HPDE6-E6E7 (cell line): ENCODE measurements at regions not wholly inside any gene's neighbourhood (a gene's known extent, or its start where the extent isn't known, plus 50 kb on each side); places are given as distances from the start of the nearest gene placed in this dataset.
"Not testable (repeated sequence)": the region's sequence is repeated elsewhere in the genome, so short reads cannot be mapped to it uniquely, and the experiment has no call there.

Experiments
- DNase-seq: peaks from one replicate; pipeline ENCODE4 v3.0.0; 2011; ENCODE audit warnings: missing footprints; ENCODE audit errors: extremely low spot score

DNA sequence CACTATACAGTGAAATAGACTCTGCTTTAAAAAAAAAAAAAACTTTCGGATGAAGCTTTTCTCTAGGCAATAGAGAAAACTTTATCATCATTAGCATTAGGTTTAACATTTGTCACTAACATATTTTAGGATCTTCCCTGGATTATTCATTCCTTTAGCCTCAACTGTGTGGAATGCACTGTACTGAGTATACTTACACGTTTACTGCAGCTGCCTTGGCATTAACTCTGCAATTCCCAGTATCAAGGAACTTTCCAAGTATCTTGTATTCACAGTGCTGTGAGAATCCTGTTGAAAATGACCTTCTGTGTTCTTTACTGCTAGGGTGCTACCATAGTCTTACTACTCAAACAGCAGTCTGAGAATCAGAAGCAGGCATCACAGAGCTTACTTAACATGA, 328.2 kb upstream of the COL3A1 start:
- no peak for DNase-seq

DNA sequence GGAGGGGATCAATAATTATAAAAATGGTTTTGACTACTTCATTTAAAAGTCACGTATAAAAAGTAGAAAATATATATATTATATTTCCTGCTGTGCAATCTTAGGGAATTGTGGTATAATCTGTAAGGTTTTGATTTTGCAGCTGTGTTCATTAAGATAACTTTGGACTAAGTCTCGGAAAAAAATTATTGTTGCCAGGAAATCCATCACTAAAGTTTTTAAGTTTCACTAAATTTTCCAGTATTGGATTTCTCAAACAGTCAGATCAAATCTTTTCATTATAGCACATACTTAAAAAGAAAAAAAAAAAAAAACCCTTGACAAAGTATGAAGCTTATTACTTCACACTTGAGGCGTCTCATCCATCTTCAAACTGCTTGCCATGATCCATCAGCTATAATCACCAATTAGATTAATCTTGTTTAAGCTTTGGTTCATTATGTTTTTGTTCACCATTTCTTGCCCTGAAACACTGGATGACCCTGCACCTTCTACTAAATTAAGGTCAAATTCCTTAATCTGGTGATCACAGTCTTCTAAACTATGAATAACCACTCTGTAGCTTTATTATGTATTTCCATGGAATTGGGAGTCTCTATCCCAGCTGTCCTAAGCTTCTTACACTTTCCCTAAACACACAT, 326.6 kb upstream of the COL3A1 start:
- no peak for DNase-seq

DNA sequence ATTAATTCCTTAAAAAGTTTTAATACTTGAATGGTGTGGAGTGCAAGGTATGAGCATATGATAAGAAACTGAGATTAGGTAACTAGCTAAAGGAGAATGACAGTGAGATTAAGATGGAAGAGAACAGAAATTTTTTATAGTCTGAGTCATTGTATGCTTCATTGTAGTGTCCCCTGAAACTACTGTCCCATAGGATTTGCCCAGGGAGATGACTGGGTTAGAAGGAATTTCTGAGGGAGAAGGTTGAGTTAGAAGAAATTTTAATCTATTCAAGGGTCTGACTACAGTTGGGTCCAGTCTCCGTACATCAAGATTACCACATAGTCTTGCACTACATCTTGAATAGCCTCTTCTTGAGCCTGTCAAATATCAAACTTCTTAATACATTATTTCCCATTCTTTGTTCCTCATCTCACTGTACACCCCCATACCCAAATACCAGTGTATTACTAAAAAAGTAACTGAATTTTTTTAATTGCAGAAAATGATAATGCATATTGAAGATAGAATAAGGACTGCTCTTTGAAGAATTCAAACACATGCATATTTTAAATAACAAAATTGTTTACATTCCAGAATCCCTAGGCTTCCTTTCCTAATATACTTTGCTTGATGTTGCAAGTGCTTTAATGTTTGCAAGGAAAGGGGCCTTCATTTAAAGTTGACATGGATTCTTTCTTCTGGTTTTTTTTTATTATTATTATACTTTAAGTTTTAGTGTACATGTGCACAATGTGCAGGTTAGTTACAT, 314.3 kb upstream of the COL3A1 start:
- no peak for DNase-seq

DNA sequence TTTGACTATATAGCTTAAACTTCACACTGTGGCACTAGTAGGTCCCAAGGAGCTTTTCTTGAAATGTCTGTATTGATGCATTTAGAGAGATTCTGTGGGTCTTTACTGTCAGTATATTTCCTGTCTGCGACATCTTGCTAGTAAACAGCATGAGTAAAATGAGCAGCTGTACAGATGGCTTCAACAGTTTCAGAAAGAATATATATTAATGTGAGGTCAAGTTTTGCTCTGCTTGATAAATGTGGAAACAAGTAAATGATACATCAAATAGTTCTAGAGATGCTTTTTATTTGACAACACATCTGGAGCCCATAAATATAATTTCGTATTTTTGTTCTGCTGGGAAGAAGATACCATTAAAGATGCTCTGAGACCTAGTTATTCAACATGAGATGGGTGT, 310.9 kb upstream of the COL3A1 start:
- no peak for DNase-seq

DNA sequence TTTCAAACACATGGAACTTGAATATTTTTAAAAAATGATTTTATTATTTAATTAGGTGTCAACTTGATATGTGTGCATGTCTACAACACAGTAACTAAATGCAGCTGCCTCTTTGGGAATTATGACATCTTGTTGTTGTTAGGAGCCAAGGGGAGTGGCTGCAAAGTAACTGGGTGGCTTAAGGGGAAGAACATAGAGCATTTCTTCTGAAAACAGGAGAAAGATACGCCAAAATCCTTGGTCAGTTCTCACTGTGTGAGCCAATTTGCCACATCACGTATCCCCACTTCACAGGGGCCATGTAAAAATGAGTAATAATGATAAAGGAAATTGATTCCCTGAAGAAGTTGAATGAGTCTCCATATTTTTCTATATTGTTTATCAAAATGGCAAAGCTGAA, 309.8 kb upstream of the COL3A1 start:
- DNase-seq = no peak

DNA sequence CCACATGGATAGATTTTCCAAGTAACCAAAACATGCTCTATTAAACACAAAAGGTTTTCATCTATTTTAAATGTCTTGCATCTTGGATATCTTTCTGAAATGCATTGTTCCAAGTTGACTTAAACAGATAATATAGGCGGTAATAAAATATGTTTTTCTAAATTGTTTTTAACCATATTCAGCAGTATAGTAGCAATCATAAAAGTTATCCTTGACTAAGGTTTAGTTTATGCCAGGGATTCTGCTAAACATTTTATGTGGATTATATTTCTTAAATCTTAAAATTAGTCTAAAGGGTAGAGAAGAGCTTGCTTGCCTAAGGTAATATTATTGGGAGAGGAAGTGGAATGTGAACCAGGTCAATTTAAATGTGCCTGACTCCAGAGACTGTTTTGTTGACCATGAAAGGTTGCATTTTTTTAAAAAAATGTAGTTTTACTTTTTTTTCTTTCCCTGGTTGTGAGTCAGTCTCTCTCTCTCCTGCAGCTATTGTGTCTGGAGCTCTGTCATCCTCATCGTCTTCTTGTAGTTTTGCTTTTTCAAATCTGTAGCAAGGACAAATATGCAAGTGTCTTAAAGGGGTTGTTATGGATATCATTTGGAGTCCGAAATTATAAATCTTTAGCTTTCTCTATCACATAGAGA, 309.1 kb upstream of the COL3A1 start:
- no peak for DNase-seq

DNA sequence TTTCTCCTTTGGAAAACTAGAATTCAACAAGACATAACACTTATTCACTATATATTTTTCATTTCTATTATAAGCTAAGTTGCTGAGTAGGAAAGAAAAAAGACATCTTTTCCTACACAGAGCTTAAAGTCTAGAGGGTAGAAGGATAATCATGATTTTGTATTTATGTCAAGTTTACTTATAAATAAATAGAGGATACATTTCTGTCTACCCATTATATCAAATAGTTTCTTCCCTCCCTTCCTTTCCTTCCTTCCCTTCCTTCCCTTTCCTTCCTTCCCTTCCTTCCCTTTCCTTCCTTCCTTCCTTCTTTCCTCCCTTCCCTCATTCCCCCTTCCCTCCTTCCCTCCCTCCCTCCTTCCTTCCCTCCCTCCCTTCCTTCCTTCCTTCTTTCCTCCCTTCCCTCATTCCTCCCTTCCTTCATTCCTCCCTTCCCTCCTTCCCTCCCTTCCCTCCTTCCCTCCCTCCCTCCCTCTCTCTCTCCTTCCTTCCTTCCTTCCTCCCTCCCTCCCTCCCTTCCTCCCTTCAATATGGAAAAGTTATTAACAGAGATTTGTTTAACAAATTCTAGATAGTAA, 308.4 kb upstream of the COL3A1 start:
- no peak for DNase-seq

DNA sequence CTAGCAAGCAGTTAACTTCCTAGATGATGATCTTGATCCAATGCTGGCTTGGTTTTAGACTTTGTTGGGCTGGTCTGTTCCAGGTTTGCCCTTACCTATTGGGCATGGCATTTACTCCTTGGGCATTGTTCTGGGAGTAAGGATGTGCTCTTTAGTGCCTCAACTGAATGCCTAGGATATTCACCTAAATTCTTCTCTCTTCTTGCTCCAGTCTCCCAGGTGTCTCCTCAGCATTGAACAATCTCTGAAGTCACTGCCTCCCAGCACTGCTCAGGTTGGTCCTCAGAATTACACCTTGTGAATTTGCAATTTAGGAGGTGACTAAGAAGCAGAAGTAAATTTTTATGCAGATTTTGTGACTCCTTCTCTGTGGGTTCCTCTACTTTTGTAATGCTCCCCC, 307.7 kb upstream of the COL3A1 start:
- no peak for DNase-seq

DNA sequence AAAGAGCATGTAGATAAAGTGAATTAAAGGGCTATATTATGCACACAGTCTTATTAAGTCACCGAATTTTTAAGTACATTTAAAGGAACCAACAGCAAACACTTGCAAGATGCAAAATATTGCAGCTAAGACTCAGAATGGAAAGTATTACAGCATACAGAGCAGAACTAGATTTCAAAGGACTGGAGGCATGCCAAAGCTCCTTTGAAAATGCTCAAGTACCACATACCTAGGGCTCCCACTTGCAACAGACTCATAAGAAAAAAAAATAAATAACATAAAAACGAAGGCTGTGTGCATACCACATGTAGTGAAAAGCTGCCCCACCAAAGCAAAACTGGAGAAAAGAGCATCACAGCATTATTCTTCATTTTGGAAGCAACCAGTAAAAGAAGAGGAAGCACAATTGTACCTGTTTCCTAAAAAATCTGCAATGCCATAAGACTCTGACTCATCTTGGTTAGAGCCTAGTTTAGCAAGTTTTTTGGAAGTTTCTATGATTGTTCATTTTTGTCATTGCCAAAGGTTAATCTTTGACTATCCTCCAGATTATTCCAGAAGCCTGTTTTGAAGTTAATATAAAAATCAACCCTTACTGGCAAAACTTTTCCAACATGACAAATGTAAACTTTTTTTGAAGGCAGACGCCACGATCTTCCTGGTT, 306.0 kb upstream of the COL3A1 start:
- no peak for DNase-seq

DNA sequence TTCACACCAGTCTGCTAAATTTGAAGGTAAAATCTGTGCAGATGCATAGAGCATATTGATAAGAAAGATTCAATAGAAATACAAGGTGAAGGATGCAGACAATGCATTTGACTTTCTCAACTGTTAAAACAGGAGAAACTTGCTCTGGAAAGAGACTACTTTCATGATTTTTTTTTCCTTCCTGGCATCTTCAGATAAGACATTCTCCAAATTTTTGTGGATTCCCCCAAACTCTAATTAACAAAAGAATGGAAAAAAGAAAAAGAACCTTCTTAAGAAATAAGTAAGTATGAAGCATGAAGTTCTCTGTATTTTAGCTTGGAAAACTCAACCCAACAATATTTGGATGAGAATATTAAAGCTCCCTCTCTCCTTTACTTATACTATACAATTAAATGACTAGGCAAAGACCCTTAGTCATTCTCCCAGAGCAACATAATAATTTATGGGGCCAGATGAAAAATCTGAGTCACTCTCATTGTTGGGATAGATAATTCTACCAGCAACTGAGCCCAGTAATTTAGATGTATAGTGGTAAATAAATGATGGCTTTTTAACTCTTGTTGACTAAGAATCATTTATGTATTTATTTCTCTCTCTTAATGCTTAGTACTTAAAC, 298.7 kb upstream of the COL3A1 start:
- DNase-seq = no peak

DNA sequence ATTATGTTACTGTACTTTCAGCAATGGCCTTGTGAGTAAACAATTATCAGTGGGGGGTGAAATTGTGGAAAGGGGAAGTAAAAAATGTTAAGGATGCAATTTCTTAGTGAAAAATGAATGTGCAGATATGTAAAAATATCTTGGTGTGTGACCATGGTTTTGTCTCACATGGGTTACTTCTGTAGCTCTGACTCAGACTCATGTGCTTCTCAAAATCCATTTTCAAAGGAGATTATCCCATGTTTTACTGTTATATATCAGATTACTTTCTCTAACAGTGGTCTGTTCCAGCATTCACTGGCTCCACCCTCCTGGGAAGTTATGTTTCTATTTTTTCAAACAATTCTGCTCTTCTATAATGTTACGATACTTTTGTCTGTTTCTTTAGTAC, 298.2 kb upstream of the COL3A1 start:
- no peak for DNase-seq

DNA sequence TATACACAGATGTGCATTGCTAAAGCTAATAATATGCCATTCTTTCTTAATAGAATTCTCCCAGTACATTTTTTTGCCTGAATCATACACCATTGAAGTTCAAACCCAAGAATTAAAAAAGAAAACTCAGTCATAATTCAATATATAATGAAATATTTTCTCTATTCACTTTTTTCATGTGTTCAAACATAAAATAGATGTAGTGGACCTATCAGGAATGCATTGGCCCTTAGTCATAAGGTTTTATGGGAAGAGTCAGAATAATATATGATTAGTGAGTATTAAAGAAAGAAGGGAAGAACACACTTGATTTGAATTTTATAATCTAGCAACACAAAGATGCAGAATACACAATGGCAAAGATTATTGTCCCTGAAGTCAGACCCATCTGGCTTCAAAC, 297.0 kb upstream of the COL3A1 start:
- no peak for DNase-seq

DNA sequence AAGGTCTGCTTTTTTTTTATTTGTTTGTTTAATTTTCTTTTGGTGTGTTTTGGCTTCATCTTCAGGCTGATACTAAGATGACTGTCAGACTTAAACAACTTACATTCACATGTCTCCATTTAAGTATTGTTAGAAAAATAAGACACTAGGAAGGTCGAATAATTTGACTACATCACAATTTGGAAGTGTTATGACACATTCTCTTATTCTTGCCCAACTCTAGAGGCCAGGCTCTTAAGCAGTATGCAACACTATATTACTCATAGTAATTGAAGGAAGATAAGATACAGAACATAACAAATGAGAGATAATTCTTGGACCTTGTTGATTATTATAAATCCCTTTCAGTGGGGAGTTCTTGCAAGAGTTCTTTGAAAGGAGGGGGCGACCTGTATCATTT, 295.3 kb upstream of the COL3A1 start:
- DNase-seq = no peak

DNA sequence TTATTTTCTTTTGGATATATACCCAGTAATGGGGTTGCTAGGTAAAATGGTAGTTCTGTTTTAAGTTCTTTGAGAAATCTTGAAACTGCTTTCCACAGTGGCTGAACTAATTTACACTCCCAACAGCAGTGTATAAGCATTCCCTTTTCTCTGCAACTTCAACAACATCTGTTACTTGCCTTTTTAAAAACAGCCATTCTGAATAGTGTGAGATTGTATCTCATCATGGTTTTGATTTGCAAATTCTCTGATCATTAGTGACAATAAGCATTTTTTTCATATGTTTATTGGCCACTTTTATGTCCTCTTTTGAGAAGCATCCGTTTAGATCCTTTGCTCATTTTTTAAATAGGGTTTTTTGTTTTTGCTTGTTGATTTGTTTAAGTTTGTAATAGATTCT, 291.3 kb upstream of the COL3A1 start:
- DNase-seq = no peak

DNA sequence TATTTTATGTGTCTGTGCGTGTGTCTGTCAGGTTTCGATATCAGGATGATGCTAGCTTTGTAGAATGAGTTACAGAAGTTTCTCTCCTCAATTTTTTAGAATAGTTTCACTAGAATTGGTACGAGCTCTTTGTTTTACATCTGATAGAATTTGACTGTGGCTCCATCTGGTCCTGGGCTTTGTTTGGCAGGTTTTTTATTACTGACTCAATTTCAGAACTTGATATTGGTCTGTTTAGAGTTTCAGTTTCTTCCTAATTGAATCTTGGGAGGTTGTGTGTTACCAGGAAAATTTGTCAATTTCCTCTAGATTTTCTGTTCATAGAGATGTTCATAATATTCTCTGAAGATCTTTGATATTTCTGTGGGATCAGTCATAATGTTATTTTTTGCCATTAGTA, 289.4 kb upstream of the COL3A1 start:
- no peak for DNase-seq

DNA sequence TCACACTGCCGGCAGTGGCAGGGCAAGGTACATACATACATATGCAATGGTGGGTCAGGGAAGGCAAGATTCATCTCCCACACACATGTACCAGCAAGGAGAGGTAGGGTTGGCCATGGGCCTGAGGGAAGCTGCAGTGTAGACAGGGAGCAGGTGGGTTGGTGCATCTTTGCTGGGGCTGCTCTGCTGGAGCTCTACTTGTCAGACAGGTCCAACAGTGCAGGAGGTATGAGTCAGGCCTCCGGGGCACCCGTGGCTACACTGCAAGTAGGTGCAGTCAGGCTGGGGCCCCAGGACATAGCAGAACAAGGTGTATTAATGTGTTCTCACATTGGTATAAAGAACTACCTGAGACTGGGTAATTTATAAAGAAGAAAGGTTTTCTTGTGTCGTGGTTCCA, 281.1 kb upstream of the COL3A1 start:
- peak; percentile 80 for DNase-seq

DNA sequence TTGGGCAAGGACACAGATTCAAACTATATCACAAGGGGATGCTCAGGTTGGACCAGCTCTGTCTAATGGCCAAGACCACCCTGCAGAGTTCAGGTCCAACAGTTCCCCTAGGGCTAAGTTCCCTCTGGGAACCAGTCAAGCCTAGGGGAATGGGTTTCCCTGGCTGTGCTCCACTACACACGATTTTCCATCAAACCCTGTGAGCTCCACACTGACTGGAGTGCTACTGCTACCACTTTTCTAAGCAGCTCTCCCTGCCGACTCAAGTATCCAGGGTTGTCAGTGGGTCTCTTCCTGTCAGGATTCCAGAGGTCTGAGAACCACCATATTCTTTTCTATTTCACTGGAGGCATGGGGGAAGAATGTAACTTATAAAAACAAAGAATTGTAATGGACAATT, 280.4 kb upstream of the COL3A1 start:
- DNase-seq = no peak

DNA sequence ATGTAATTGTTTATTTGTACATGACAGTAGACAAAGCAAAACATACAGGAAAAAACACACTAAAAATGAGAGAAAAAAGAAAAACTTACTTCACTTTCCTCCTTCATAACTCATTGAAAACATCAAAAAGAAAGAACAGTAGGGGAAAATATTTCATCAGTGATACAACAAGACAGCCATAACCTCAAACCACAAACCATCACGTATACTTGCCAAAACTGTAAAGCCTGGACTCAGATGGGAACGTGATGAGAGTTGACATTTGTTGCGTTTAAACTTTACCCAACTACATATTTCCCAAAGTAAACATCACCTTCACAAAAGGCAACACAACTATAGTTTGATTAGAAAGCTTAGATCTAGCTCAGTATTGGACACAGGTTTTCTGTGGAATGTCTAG, 278.2 kb upstream of the COL3A1 start:
- no peak for DNase-seq

DNA sequence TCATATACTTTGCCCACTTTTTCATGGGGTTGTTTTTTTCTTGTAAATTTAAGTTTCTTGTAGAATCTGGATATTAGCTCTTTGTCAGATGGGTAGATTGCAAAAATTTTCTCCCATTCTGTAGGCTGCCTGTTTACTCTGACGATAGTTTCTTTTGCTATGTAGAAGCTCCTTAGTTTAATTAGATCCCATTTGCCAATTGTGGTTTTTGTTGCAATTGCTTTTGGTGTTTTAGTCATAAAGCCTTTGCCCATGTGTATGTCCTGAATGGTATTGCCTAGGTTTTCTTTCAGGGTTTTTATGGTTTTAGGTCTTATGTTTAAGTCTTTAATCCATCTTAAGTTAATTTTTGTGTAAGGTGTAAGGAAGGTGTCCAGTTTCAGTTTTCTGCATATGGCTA, 276.0 kb upstream of the COL3A1 start:
- DNase-seq = not testable (repeated sequence)

DNA sequence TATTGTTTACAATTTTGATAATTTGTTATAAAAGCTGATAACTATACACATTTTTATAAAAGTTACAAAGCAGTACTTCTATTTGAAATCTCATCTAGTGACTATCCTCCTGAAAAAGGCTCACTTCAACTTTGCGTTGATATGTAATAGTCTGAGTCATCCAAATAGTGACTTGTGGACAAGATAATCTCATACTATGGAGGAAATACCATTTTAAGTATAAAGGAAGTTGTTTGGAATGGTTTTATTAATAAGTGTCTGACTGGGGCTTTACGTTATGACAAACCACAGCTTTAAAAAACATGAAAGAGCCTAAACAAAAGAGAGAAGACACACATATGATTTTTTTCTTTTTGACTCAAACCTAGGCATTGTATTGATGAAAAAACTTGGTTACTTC, 272.3 kb upstream of the COL3A1 start:
- no peak for DNase-seq

DNA sequence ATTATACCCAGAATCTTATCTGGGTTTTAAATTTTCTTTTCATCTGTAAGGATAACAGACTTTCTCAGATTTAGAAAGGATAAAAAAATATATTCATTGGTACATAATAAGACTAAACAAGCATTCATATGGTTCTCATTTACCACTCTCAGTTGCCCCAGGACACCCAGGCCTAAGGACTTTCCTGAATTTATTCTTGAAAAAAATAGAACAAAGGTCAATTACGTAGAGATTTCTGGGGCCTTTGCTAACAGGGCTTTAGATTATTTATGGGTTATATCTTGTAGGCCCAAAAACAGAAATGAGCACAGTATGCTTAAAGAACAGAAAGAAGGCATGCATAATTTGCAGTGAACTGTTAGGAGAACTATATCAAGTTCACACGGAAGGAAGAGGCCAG, 269.0 kb upstream of the COL3A1 start:
- DNase-seq = no peak

DNA sequence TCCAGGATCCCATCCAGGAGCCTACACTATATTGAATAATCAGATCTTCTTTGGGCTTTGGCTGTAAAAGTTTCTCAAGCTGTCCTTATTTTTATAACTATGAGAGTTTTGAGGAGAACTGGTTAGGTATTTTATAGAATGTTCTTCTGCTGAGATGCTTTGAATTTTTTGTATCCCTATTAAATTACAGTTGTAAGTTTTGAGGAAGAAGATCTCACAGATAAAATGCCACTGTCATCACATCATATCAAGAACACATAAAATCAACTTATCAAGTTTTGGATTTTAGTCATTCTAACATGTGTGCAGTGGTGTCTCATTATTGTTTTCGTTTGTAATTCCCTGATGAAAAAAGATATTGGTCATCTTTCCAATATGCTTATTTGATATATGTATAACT, 260.2 kb upstream of the COL3A1 start:
- DNase-seq = no peak
